Mesothelial cell of epicardium (in vitro differentiated cells): ENCODE measurements at regions not wholly inside any gene's neighbourhood (a gene's known extent, or its start where the extent isn't known, plus 50 kb on each side); places are given as distances from the start of the nearest gene placed in this dataset.

Experiments
- DNase-seq, 2 experiments: peaks; one replicate each; pipeline ENCODE4 v3.0.0; 2021; ENCODE audit warnings: low spot score in 2 of 2; ENCODE audit not compliant: unreplicated experiment in 2 of 2
- H3K27ac Mint-ChIP-seq: 2 replicates; pipeline ENCODE4 v1.8.0; 2021; ENCODE audit warnings: mixed read lengths
- H3K27me3 Mint-ChIP-seq: 2 replicates; pipeline ENCODE4 v1.8.0; 2021; ENCODE audit warnings: low read depth, mixed read lengths
- H3K36me3 Mint-ChIP-seq: 2 replicates; pipeline ENCODE4 v1.8.0; 2021; ENCODE audit warnings: mixed read lengths
- H3K4me1 Mint-ChIP-seq: 2 replicates; pipeline ENCODE4 v1.8.0; 2021; ENCODE audit warnings: mixed read lengths
- H3K4me3 Mint-ChIP-seq: 2 replicates; pipeline ENCODE4 v1.8.0; 2021; ENCODE audit warnings: mild to moderate bottlenecking, moderate library complexity, mixed read lengths
- H3K9me3 Mint-ChIP-seq: 2 replicates; pipeline ENCODE4 v1.8.0; 2021; ENCODE audit warnings: mixed read lengths
- CTCF ChIP-seq: fragments of 200-600 bp; sonication (generic); IDR thresholded peaks from one replicate; pipeline ENCODE4 v1.5.0; 2021; ENCODE audit warnings: antibody characterized with exemption; ENCODE audit not compliant: unreplicated experiment

- peaks cover 17% of the 10 kb centered on the region for H3K27me3 Mint-ChIP-seq
- no peak for TF ChIP-seq CTCF
- H3K36me3 Mint-ChIP-seq: no peaks in the 10 kb centered on the region
- H3K9me3 Mint-ChIP-seq: peaks cover 3% of the 10 kb centered on the region
- H3K27ac Mint-ChIP-seq: no peak overlapping the region
- H3K4me1 Mint-ChIP-seq: peaks cover 5% of the 10 kb centered on the region
- DNase-seq: no peak
- no peak overlapping the region for H3K4me3 Mint-ChIP-seq
Observed at GRCh38 chr13:108527844-108528243, 101.6 kb upstream of the MYO16 start.

DNA sequence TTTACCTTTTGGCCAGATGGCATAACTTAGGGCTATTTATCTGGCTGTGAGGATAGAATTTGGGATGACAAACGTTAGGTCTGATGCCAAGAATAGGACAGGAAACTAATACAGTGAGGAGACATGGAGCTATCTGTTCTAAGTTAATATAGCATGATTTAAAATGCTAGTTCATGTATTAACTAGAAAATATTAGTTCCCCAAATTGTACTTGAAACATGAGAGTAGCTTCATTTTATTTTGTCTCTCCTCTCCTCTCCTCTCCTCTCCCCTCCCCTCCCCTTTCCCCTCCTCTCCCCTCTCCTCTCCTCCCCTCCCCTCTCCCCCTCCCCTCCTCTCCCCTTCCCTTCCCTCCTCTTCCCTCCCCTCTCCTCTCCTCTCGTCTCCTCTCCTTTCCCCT lies 101.1 kb upstream of the MYO16 start:
- peaks cover 3% of the 10 kb centered on the region for H3K9me3 Mint-ChIP-seq
- H3K27me3 Mint-ChIP-seq: peaks cover 18% of the 10 kb centered on the region
- H3K4me1 Mint-ChIP-seq: peaks cover 5% of the 10 kb centered on the region
- no peak for TF ChIP-seq CTCF
- H3K36me3 Mint-ChIP-seq: no peaks in the 10 kb centered on the region
- DNase-seq: no peak
- no peak overlapping the region for H3K4me3 Mint-ChIP-seq
- H3K27ac Mint-ChIP-seq: no peak overlapping the region

DNA sequence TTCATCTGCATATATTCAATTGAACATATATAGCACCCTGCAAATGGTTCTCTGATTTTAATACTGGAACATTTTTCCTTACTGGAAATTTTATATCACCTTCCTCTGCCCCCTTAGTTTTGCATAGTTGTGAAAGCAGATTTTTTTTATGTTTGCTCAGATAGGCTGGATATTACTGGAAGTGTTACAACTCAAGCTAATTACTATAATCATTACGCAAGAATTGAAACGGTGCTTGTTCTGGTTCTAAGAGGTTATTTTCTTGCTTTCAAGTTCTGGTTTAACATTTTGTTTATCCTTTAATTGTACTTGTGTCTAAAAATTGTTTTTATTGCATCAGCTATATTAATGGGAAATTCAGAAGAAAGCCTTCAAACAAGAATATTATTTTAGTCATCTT lies 95.6 kb upstream of the MYO16 start:
- peaks cover 5% of the 10 kb centered on the region for H3K9me3 Mint-ChIP-seq
- H3K27ac Mint-ChIP-seq: no peak overlapping the region
- no peak overlapping the region for H3K4me3 Mint-ChIP-seq
- H3K4me1 Mint-ChIP-seq: no peaks in the 10 kb centered on the region
- no peak for TF ChIP-seq CTCF
- no peak for DNase-seq
- H3K36me3 Mint-ChIP-seq: no peaks in the 10 kb centered on the region
- peaks cover 34% of the 10 kb centered on the region for H3K27me3 Mint-ChIP-seq

DNA sequence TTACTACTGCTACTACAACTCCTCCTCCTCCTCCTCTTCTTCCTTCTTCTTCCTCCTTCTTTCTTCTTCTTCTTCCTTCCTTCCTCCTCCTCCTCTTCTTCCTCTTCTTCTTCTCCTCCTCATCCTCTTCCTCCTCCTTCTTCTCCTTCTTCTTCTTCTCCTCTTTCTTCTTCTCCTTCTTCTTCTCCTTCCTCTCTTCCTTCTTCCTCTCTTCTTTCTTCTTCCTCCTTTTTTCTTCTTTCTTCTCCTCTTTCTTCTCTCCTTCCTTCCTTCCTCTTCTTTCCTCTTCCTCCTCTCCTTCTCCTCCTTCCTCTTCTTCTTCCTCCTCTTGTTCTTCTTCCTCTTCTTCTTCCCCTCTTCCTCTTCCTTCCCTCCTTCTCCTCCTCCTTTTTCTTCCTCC lies 94.7 kb upstream of the MYO16 start:
- H3K4me1 Mint-ChIP-seq: no peaks in the 10 kb centered on the region
- H3K27ac Mint-ChIP-seq: no peak overlapping the region
- no peak for DNase-seq
- no peak overlapping the region for H3K4me3 Mint-ChIP-seq
- peaks cover 34% of the 10 kb centered on the region for H3K27me3 Mint-ChIP-seq
- peaks cover 5% of the 10 kb centered on the region for H3K9me3 Mint-ChIP-seq
- H3K36me3 Mint-ChIP-seq: no peaks in the 10 kb centered on the region
- no peak for TF ChIP-seq CTCF

DNA sequence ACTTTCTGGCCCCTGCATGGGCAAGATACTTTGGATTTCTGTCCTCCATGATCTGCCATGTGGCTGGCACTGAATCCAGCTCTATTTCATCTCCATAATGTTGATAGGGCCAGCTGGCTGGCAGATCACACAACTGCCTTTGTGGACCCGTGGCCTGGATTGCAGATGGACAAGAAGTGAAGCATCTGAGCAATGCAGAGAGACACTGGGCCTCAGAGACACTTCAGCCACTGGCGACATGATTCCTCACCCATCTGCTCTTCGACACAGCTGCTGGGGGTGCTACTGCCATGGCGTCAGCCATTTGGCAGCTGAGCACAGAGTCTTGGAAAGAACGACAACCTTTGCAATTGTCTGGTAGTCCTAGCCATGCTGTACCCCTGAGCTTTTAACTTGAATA lies 79.5 kb upstream of the MYO16 start:
- Mint-ChIP-seq H3K9me3 (peaks cover 16% of the 10 kb centered on the region), H3K4me1 (no peaks in the 10 kb centered on the region), H3K27ac (no peak overlapping the region), H3K4me3 (no peak overlapping the region), H3K36me3 (no peaks in the 10 kb centered on the region), H3K27me3 (peaks cover 16% of the 10 kb centered on the region)
- no peak for TF ChIP-seq CTCF
- no peak for DNase-seq

GRCh38 chr13:108551674-108552073 lies 77.7 kb upstream of the MYO16 start:
- no peak overlapping the region for H3K4me3 Mint-ChIP-seq
- H3K9me3 Mint-ChIP-seq: peaks cover 9% of the 10 kb centered on the region
- peaks cover 18% of the 10 kb centered on the region for H3K27me3 Mint-ChIP-seq
- no peaks in the 10 kb centered on the region for H3K4me1 Mint-ChIP-seq
- H3K27ac Mint-ChIP-seq: no peak overlapping the region
- DNase-seq: no peak
- H3K36me3 Mint-ChIP-seq: no peaks in the 10 kb centered on the region
- no peak for TF ChIP-seq CTCF
